H9 (cell line): ENCODE measurements at regions not wholly inside any gene's neighbourhood (a gene's known extent, or its start where the extent isn't known, plus 50 kb on each side); places are given as distances from the start of the nearest gene placed in this dataset.

Experiments used
- DNase-seq: peaks from one replicate; pipeline ENCODE4 v3.0.0-alpha.2; 2017
- H2AFZ ChIP-seq: one replicate; pipeline ENCODE4 v1.6.1; 2013; ENCODE audit warnings: mild to moderate bottlenecking, low read length, control low read depth, moderate library complexity
- H2AK5ac ChIP-seq: 2 replicates; pipeline ENCODE4 v1.6.1; 2013; ENCODE audit warnings: low read length, control low read depth, mixed read lengths; ENCODE audit not compliant: insufficient read length
- H2BK120ac ChIP-seq: one replicate; pipeline ENCODE4 v1.6.1; 2013; ENCODE audit warnings: low read depth, mild to moderate bottlenecking, low read length, control low read depth, inconsistent platforms; ENCODE audit not compliant: poor library complexity, severe bottlenecking
- H2BK12ac ChIP-seq: 2 replicates; pipeline ENCODE4 v1.6.1; 2013; ENCODE audit warnings: low read length, control low read depth, mixed read lengths, low read depth; ENCODE audit not compliant: insufficient read length
- H2BK15ac ChIP-seq: 2 replicates; pipeline ENCODE4 v1.6.1; 2013; ENCODE audit warnings: low read depth, low read length, control low read depth
- H2BK20ac ChIP-seq: one replicate; pipeline ENCODE4 v1.6.1; 2013; ENCODE audit warnings: low read depth, mild to moderate bottlenecking, low read length, control low read depth, inconsistent platforms; ENCODE audit not compliant: poor library complexity, severe bottlenecking
- H2BK5ac ChIP-seq: 2 replicates; pipeline ENCODE4 v1.6.1; 2013; ENCODE audit warnings: low read length, control low read depth, mixed read lengths; ENCODE audit not compliant: insufficient read length
- H3K14ac ChIP-seq: 2 replicates; pipeline ENCODE4 v1.6.1; 2013; ENCODE audit warnings: low read length, control low read depth; ENCODE audit not compliant: insufficient read depth
- H3K18ac ChIP-seq: 2 replicates; pipeline ENCODE4 v1.6.1; 2013; ENCODE audit warnings: low read depth, mild to moderate bottlenecking, mixed read lengths, low read length, control low read depth; ENCODE audit not compliant: insufficient read length
- H3K23ac ChIP-seq: 2 replicates; pipeline ENCODE4 v1.6.1; 2013; ENCODE audit warnings: low read length, control low read depth, mixed read lengths, low read depth; ENCODE audit not compliant: insufficient read length
- H3K23me2 ChIP-seq: 2 replicates; pipeline ENCODE4 v1.6.1; 2013; ENCODE audit warnings: low read depth, mild to moderate bottlenecking, mixed read lengths, low read length, control low read depth; ENCODE audit not compliant: insufficient read length, poor library complexity, severe bottlenecking
- H3K27ac ChIP-seq: 2 replicates; pipeline ENCODE4 v1.5.1; 2013; ENCODE audit warnings: low read length, control low read depth, mixed read lengths, low read depth; ENCODE audit not compliant: insufficient read length
- H3K27me3 ChIP-seq: 2 replicates; pipeline ENCODE4 v1.6.1; 2013; ENCODE audit warnings: low read length, control low read depth, inconsistent platforms; ENCODE audit not compliant: insufficient read depth
- H3K4ac ChIP-seq: 2 replicates; pipeline ENCODE4 v1.6.1; 2013; ENCODE audit warnings: low read depth, mild to moderate bottlenecking, control low read depth, inconsistent platforms, low read length, moderate library complexity
- H3K4me1 ChIP-seq: 2 replicates; pipeline ENCODE4 v1.6.1; 2013; ENCODE audit warnings: low read length, control low read depth, inconsistent platforms; ENCODE audit not compliant: insufficient read depth
- H3K4me2 ChIP-seq: 2 replicates; pipeline ENCODE4 v1.6.1; 2013; ENCODE audit warnings: low read length, control low read depth, mixed read lengths; ENCODE audit not compliant: insufficient read length, insufficient read depth
- H3K56ac ChIP-seq: 2 replicates; pipeline ENCODE4 v1.6.1; 2013; ENCODE audit warnings: low read depth, mild to moderate bottlenecking, mixed read lengths, low read length, control low read depth; ENCODE audit not compliant: insufficient read length
- H3K79me1 ChIP-seq: 2 replicates; pipeline ENCODE4 v1.6.1; 2013; ENCODE audit warnings: low read depth, mild to moderate bottlenecking, moderate library complexity, low read length, control low read depth, inconsistent platforms; ENCODE audit not compliant: insufficient read depth, poor library complexity, severe bottlenecking
- H3K79me2 ChIP-seq: 2 replicates; pipeline ENCODE4 v1.6.1; 2013; ENCODE audit warnings: low read length, control low read depth, inconsistent platforms; ENCODE audit not compliant: insufficient read depth
- H3K9ac ChIP-seq: 2 replicates; pipeline ENCODE4 v1.6.1; 2013; ENCODE audit warnings: low read length, control low read depth, mixed read lengths; ENCODE audit not compliant: insufficient read length; ENCODE audit errors: extremely low read depth
- H3K9me3 ChIP-seq: one replicate; pipeline ENCODE4 v1.6.1; 2013; ENCODE audit warnings: low read depth, low read length, inconsistent platforms; ENCODE audit not compliant: control insufficient read depth
- H3T11ph ChIP-seq: one replicate; pipeline ENCODE4 v1.6.1; 2013; ENCODE audit warnings: mild to moderate bottlenecking, low read length, control low read depth, inconsistent platforms
- H4K20me1 ChIP-seq: one replicate; pipeline ENCODE4 v1.6.1; 2013; ENCODE audit not compliant: control insufficient read depth, insufficient read length, insufficient read depth
- H4K5ac ChIP-seq: 2 replicates; pipeline ENCODE4 v1.6.1; 2013; ENCODE audit warnings: low read depth, mild to moderate bottlenecking, mixed read lengths, low read length, control low read depth; ENCODE audit not compliant: insufficient read length
- H4K8ac ChIP-seq: replicated peaks from 2 replicates; pipeline ENCODE4 v1.6.1; 2013; ENCODE audit warnings: low read length, control low read depth, mixed read lengths, low read depth; ENCODE audit not compliant: insufficient read length
- H4K91ac ChIP-seq: 2 replicates; pipeline ENCODE4 v1.6.1; 2013; ENCODE audit warnings: low read depth, mild to moderate bottlenecking, moderate library complexity, mixed read lengths, low read length, control low read depth; ENCODE audit not compliant: insufficient read length
- H3K27ac Mint-ChIP-seq, 3 experiments: 2 replicates in 2 of 3; 3 replicates in 1 of 3; pipeline ENCODE4 v1.8.0; 2020 to 2021; ENCODE audit warnings: mixed read lengths in 3 of 3, mild to moderate bottlenecking in 1 of 3, moderate library complexity in 1 of 3
- H3K27me3 Mint-ChIP-seq: 2 replicates; pipeline ENCODE4 v1.8.0; 2021; ENCODE audit warnings: low read depth, mild to moderate bottlenecking, moderate library complexity, mixed read lengths
- H3K36me3 Mint-ChIP-seq, 3 experiments: 2 replicates in 2 of 3; 3 replicates in 1 of 3; pipeline ENCODE4 v1.8.0; 2020 to 2021; ENCODE audit warnings: low read depth in 3 of 3, mixed read lengths in 3 of 3; ENCODE audit not compliant: insufficient read depth in 1 of 3
- H3K4me1 Mint-ChIP-seq, 2 experiments: 2 replicates each; pipeline ENCODE4 v1.8.0; 2020; ENCODE audit warnings: mixed read lengths in 2 of 2
- H3K4me3 Mint-ChIP-seq, 2 experiments: 2 replicates in 1 of 2; 3 replicates in 1 of 2; pipeline ENCODE4 v1.8.0; 2020 to 2021; ENCODE audit warnings: mild to moderate bottlenecking in 2 of 2, mixed read lengths in 2 of 2, moderate library complexity in 1 of 2
- H3K9me3 Mint-ChIP-seq, 2 experiments: 2 replicates in 1 of 2; 3 replicates in 1 of 2; pipeline ENCODE4 v1.8.0; 2020; ENCODE audit warnings: mild to moderate bottlenecking in 2 of 2, mixed read lengths in 2 of 2, moderate library complexity in 1 of 2
- CTCF ChIP-seq: fragments of 200-600 bp; sonication (generic); conservative IDR thresholded peaks from 3 replicates; pipeline ENCODE4 v1.8.0; 2021; ENCODE audit warnings: antibody characterized with exemption, mild to moderate bottlenecking
- WGBS: extraction: QIAGEN DNeasy Blood & Tissue Kit; methylation state at CpG from one replicate; pipeline ENCODE4 v1.1.7; 2013; ENCODE audit warnings: missing lambda C conversion rate, low lambda C conversion rate, mixed read lengths; ENCODE audit not compliant: insufficient read length; ENCODE audit errors: extremely low coverage; 5-methylcytosine and 5-hydroxymethylcytosine counted together

DNA sequence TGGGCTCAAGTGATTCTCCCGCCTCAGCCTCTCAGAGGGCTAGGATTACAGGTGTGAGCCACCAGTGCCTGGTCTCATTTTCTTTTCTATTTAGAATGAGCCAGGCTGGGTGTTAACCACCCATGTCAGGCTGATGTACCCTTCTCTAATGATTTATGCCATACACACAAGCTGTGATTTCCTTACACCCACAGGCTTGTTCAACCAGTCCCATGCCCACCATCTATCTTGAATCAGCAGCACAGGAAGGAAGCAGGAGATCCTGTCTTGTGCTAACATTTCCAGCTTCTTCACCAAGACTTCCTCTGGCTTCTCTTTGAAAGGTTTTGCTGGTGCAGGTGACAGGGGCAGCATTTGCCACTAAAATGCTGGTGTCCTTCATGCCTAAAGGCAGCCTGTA lies 176.4 kb downstream of the GATA3 start:
- H3K23ac ChIP-seq: no peak overlapping the region
- no peak overlapping the region for H2BK12ac ChIP-seq
- H2AFZ ChIP-seq: no peak overlapping the region
- H3K4me2 ChIP-seq: no peak overlapping the region
- H3K9me3 ChIP-seq: no peaks in the 10 kb centered on the region
- WGBS: no CpG with 5 or more reads among the region's 1 CpG
- no peak overlapping the region for H4K5ac ChIP-seq
- Mint-ChIP-seq H3K36me3 (no peaks in the 10 kb centered on the region), H3K27me3 (peaks cover 10% of the 10 kb centered on the region), H3K4me3 (no peak overlapping the region), H3K9me3 (no peaks in the 10 kb centered on the region), H3K27ac (no peak overlapping the region), H3K4me1 (no peaks in the 10 kb centered on the region)
- H3K56ac ChIP-seq: no peak overlapping the region
- H4K91ac ChIP-seq: no peak overlapping the region
- no peaks in the 10 kb centered on the region for H4K20me1 ChIP-seq
- no peak overlapping the region for H3K9ac ChIP-seq
- H3K14ac ChIP-seq: no peak overlapping the region
- no peak for DNase-seq
- no peak overlapping the region for H3T11ph ChIP-seq
- no peak overlapping the region for H2AK5ac ChIP-seq
- H2BK5ac ChIP-seq: no peak overlapping the region
- H3K18ac ChIP-seq: no peak overlapping the region
- H3K4ac ChIP-seq: no peak overlapping the region
- H3K79me2 ChIP-seq: no peaks in the 10 kb centered on the region
- H3K4me1 ChIP-seq: no peaks in the 10 kb centered on the region
- no peaks in the 10 kb centered on the region for H3K79me1 ChIP-seq
- H4K8ac ChIP-seq: no peak overlapping the region
- no peaks in the 10 kb centered on the region for H3K23me2 ChIP-seq
- H2BK20ac ChIP-seq: no peak overlapping the region
- TF ChIP-seq CTCF: no peak
- H3K27me3 ChIP-seq: no peaks in the 10 kb centered on the region
- no peak overlapping the region for H2BK120ac ChIP-seq
- no peak overlapping the region for H2BK15ac ChIP-seq
- no peak overlapping the region for H3K27ac ChIP-seq
